ENCODE measurements at regions not wholly inside any gene's neighbourhood (a gene's known extent, or its start where the extent isn't known, plus 50 kb on each side); places are given as distances from the start of the nearest gene placed in this dataset.

DNA sequence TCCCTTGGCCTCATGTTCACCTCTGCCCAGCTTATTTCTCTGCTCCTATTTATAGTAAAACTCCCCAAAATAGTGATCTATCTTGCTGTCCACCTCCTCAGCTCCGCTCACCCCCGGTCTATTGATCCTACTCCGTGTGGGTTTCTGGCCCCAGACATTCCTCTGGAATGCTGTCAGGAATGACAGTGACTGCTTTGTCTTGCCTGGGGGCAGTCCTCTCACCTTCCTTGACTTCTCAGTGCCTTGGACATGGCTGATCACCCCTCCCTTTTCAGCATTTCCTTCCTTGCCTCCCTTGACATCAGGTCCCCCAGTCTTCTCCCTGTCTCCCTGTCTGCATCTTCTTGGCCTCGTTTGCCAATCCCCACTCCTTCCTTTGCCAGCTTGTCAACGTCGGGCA, 108.1 kb upstream of the BACE2 start:
- TF ChIP-seq EZH2 (IDR thresholded peaks at IDR 0.05; ENCODE audit: borderline replicate concordance, insufficient read depth, low read length, poor library complexity, severe bottlenecking) (no peak), POLR2AphosphoS5 (IDR thresholded peaks at IDR 0.05) (no peak)
- TF ChIP-seq, protein P1, sequence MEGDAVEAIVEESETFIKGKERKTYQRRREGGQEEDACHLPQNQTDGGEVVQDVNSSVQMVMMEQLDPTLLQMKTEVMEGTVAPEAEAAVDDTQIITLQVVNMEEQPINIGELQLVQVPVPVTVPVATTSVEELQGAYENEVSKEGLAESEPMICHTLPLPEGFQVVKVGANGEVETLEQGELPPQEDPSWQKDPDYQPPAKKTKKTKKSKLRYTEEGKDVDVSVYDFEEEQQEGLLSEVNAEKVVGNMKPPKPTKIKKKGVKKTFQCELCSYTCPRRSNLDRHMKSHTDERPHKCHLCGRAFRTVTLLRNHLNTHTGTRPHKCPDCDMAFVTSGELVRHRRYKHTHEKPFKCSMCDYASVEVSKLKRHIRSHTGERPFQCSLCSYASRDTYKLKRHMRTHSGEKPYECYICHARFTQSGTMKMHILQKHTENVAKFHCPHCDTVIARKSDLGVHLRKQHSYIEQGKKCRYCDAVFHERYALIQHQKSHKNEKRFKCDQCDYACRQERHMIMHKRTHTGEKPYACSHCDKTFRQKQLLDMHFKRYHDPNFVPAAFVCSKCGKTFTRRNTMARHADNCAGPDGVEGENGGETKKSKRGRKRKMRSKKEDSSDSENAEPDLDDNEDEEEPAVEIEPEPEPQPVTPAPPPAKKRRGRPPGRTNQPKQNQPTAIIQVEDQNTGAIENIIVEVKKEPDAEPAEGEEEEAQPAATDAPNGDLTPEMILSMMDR (IDR thresholded peaks at IDR 0.05; ENCODE audit: poor library complexity, severe bottlenecking): no peak
